ENCODE measurements at regions not wholly inside any gene's neighbourhood (a gene's known extent, or its start where the extent isn't known, plus 50 kb on each side); places are given as distances from the start of the nearest gene placed in this dataset.
"Not testable (repeated sequence)": the region's sequence is repeated elsewhere in the genome, so short reads cannot be mapped to it uniquely, and the experiment has no call there.

DNA sequence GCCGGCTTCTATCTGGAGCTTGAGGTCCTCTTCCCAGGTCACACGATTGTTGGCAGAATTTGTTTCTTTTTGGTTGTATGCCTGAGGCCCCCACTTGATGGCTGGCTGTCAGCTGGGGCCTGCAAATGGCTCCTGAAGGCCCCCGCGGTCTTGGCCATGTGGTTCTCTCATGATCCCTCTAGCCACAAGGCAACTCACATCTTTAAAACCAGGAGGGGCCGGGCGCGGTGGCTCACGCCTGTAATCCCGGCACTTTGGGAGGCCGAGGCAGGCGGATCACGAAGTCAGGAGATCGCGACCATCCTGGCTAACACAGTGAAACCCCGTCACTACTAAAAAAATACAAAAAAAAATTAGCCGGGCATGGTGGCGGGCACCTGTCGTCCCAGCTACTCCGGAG lies 443.6 kb downstream of the DOK5 start:
- not testable (repeated sequence) for H3K4me3 ChIP-seq (ENCODE audit: low read length); H3K9me3 ChIP-seq (ENCODE audit: low read length); H3K36me3 ChIP-seq (ENCODE audit: insufficient read depth, low read length); H3K4me1 ChIP-seq (ENCODE audit: insufficient read depth, low read length); H2AFZ ChIP-seq (ENCODE audit: low read depth, low read length); H3K27me3 ChIP-seq (ENCODE audit: insufficient read depth, low read length)

DNA sequence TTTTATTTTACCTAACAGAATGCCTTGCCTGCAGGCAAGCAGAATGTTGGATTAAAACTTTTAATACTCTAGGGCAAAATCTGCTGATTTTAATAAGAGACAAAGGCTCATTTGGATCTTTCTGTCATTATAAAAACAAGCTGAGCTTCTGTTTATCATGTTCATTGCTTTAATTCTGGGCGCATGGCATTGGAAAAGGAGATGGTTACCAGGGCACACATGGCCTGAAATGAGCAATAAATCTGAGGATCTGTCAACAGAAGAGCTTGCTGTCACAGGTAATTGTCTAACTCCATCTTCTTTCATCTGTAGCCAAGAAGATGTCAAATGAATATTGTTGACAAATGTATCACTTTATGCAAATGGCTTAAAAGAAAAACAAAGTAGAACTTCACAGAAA lies 439.6 kb downstream of the DOK5 start:
- Histone ChIP-seq H2AFZ (ENCODE audit: low read depth, low read length) (no peak overlapping the region), H3K9me3 (ENCODE audit: low read length) (no peaks in the 10 kb centered on the region)

DNA sequence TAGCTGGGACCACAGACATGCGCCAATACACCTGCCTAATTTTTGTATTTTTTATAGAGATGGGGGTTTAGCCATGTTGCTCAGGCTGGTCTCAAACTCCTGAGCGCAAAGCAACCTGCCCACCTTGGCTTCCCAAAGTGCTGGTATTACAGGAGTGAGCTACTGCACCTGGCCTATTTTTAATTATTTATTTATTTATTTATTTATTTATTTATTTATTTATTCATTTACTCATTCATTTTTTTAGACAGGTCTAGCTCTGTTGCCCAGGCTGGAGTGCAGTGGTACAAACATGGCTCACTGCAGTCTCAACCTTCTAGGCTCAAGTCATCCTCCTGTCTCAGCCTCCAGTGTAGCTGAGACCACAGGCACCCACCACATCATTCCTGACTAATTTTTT lies 434.3 kb downstream of the DOK5 start:
- no peak overlapping the region for H2AFZ ChIP-seq (ENCODE audit: low read depth, low read length)
- no peak overlapping the region for H3K4me3 ChIP-seq (ENCODE audit: low read length)
- no peaks in the 10 kb centered on the region for H3K9me3 ChIP-seq (ENCODE audit: low read length)
- H3K36me3 ChIP-seq (ENCODE audit: insufficient read depth, low read length): no peaks in the 10 kb centered on the region
- H3K4me1 ChIP-seq (ENCODE audit: insufficient read depth, low read length): no peaks in the 10 kb centered on the region
- H3K27me3 ChIP-seq (ENCODE audit: insufficient read depth, low read length): no peaks in the 10 kb centered on the region

More for the DNA sequence above, 439.6 kb downstream of the DOK5 start:
- Histone ChIP-seq H3K27me3 (ENCODE audit: insufficient read depth, low read length) (no peaks in the 10 kb centered on the region), H3K4me3 (ENCODE audit: low read length) (no peak overlapping the region), H3K4me1 (ENCODE audit: insufficient read depth, low read length) (no peaks in the 10 kb centered on the region), H3K36me3 (ENCODE audit: insufficient read depth, low read length) (no peaks in the 10 kb centered on the region)

GRCh38 chr20:54906134-54906533 lies 430.7 kb downstream of the DOK5 start:
- not testable (repeated sequence) for H2AFZ ChIP-seq (ENCODE audit: low read depth, low read length); H3K4me3 ChIP-seq (ENCODE audit: low read length); H3K27me3 ChIP-seq (ENCODE audit: insufficient read depth, low read length); H3K9me3 ChIP-seq (ENCODE audit: low read length); H3K4me1 ChIP-seq (ENCODE audit: insufficient read depth, low read length); H3K36me3 ChIP-seq (ENCODE audit: insufficient read depth, low read length)

DNA sequence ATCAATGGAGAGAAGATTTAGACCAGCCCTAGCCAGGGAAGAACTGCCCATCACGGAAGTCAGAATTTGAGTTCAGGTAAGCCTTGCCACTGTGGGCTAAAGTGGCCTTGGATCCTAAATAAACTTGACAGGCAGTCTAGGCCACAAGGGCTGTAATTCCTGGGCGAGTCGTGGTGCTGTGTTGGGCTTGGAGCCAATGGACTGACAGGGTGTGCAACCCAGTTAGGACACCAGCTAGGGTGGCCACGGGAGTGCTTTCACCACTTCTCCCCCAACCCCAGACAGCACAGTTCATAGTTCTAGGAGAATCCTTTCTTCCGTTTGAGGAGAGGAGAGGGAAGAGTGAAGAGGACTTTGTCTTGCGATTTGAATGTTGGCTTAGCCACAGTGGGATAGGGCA lies 422.4 kb downstream of the DOK5 start:
- Histone ChIP-seq H2AFZ (ENCODE audit: low read depth, low read length) (no peak overlapping the region), H3K9me3 (ENCODE audit: low read length) (no peaks in the 10 kb centered on the region), H3K27me3 (ENCODE audit: insufficient read depth, low read length) (no peaks in the 10 kb centered on the region), H3K4me1 (ENCODE audit: insufficient read depth, low read length) (no peaks in the 10 kb centered on the region), H3K36me3 (ENCODE audit: insufficient read depth, low read length) (no peaks in the 10 kb centered on the region), H3K4me3 (ENCODE audit: low read length) (no peak overlapping the region)

DNA sequence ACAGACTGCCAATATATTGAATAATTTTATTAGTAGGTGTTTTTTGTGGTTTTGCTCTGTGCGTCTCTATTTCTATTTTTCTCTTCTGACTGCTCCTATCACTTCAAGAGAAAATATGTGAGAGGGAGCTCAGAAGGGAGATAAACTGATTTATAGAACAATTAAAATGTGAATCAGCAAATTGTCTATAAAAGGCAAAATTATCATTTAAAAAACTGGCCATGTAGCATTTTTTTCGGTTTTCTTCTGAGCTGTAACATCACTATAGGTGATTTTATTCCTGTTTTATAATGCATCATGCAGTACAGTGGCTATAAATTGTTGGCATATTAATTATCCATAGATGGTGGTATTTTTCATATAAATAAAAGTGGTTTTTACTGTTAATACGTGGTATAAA lies 416.5 kb downstream of the DOK5 start:
- Histone ChIP-seq H3K4me1 (ENCODE audit: insufficient read depth, low read length) (no peaks in the 10 kb centered on the region), H3K9me3 (ENCODE audit: low read length) (no peaks in the 10 kb centered on the region), H3K36me3 (ENCODE audit: insufficient read depth, low read length) (no peaks in the 10 kb centered on the region), H3K4me3 (ENCODE audit: low read length) (no peak overlapping the region), H2AFZ (ENCODE audit: low read depth, low read length) (no peak overlapping the region), H3K27me3 (ENCODE audit: insufficient read depth, low read length) (no peaks in the 10 kb centered on the region)

DNA sequence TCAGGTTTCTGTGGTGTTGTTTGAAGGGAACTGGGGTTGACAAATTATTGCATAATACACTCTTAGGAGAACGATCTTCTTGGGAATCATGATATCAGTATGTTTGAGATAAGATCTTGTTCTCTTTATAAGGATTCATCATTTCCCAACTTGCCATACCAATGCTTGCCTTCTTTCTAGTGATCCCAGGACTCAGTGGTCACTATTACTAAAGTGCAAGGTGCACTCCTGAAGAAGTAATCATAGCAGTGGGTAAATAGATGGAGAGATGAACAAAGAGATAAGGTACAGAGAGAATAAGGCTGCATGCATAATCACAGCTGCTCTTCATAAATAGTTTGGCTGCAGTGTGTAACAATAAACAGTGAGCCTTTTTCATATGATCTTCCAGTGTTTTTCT lies 404.0 kb downstream of the DOK5 start:
- H3K4me1 ChIP-seq (ENCODE audit: insufficient read depth, low read length): no peaks in the 10 kb centered on the region
- H3K9me3 ChIP-seq (ENCODE audit: low read length): no peaks in the 10 kb centered on the region
- no peak overlapping the region for H2AFZ ChIP-seq (ENCODE audit: low read depth, low read length)
- no peak overlapping the region for H3K4me3 ChIP-seq (ENCODE audit: low read length)
- no peaks in the 10 kb centered on the region for H3K27me3 ChIP-seq (ENCODE audit: insufficient read depth, low read length)
- H3K36me3 ChIP-seq (ENCODE audit: insufficient read depth, low read length): no peaks in the 10 kb centered on the region

GRCh38 chr20:54875307-54875706 lies 399.9 kb downstream of the DOK5 start:
- Histone ChIP-seq H3K4me1 (ENCODE audit: insufficient read depth, low read length) (no peaks in the 10 kb centered on the region), H3K9me3 (ENCODE audit: low read length) (no peaks in the 10 kb centered on the region), H3K27me3 (ENCODE audit: insufficient read depth, low read length) (no peaks in the 10 kb centered on the region), H3K4me3 (ENCODE audit: low read length) (no peak overlapping the region), H2AFZ (ENCODE audit: low read depth, low read length) (no peak overlapping the region), H3K36me3 (ENCODE audit: insufficient read depth, low read length) (no peaks in the 10 kb centered on the region)

- no peaks in the 10 kb centered on the region for H3K27me3 ChIP-seq (ENCODE audit: insufficient read depth, low read length)
- no peak overlapping the region for H3K4me3 ChIP-seq (ENCODE audit: low read length)
- no peaks in the 10 kb centered on the region for H3K9me3 ChIP-seq (ENCODE audit: low read length)
- H3K4me1 ChIP-seq (ENCODE audit: insufficient read depth, low read length): no peaks in the 10 kb centered on the region
- H2AFZ ChIP-seq (ENCODE audit: low read depth, low read length): no peak overlapping the region
- H3K36me3 ChIP-seq (ENCODE audit: insufficient read depth, low read length): no peaks in the 10 kb centered on the region
Observed at GRCh38 chr20:54874718-54875117, 399.3 kb downstream of the DOK5 start.

DNA sequence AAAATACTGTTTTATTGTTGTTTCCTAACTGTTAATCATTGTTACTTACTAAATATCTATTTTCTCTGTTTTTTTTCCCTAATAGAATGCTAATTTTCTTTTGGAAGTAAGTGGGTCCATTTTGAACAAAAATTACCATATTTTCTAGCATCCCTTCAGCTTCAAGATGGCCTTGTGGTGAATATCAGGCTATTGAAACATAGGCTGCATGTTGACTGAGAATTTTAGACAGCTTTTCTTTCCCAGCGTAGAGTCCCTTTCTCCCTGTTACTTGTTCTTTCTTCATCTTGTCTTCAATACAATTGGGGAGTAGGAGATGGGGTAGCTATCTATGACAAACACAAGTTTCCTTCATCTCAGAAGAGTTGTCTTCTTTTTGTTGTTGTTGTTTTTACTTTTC lies 397.0 kb downstream of the DOK5 start:
- no peak overlapping the region for H3K4me3 ChIP-seq (ENCODE audit: low read length)
- H2AFZ ChIP-seq (ENCODE audit: low read depth, low read length): no peak overlapping the region

GRCh38 chr20:54869765-54870164 lies 394.4 kb downstream of the DOK5 start:
- no peaks in the 10 kb centered on the region for H3K36me3 ChIP-seq (ENCODE audit: insufficient read depth, low read length)
- H3K27me3 ChIP-seq (ENCODE audit: insufficient read depth, low read length): no peaks in the 10 kb centered on the region
- no peak overlapping the region for H2AFZ ChIP-seq (ENCODE audit: low read depth, low read length)
- no peaks in the 10 kb centered on the region for H3K9me3 ChIP-seq (ENCODE audit: low read length)
- H3K4me3 ChIP-seq (ENCODE audit: low read length): no peak overlapping the region
- H3K4me1 ChIP-seq (ENCODE audit: insufficient read depth, low read length): no peaks in the 10 kb centered on the region

More for the DNA sequence above, 397.0 kb downstream of the DOK5 start:
- Histone ChIP-seq H3K9me3 (ENCODE audit: low read length) (no peaks in the 10 kb centered on the region), H3K4me1 (ENCODE audit: insufficient read depth, low read length) (no peaks in the 10 kb centered on the region), H3K36me3 (ENCODE audit: insufficient read depth, low read length) (no peaks in the 10 kb centered on the region), H3K27me3 (ENCODE audit: insufficient read depth, low read length) (no peaks in the 10 kb centered on the region)

- Histone ChIP-seq H2AFZ (ENCODE audit: low read depth, low read length) (no peak overlapping the region), H3K36me3 (ENCODE audit: insufficient read depth, low read length) (no peaks in the 10 kb centered on the region), H3K27me3 (ENCODE audit: insufficient read depth, low read length) (no peaks in the 10 kb centered on the region), H3K9me3 (ENCODE audit: low read length) (no peaks in the 10 kb centered on the region), H3K4me1 (ENCODE audit: insufficient read depth, low read length) (no peaks in the 10 kb centered on the region), H3K4me3 (ENCODE audit: low read length) (no peak overlapping the region)
Observed at GRCh38 chr20:54865273-54865672, 389.9 kb downstream of the DOK5 start.

GRCh38 chr20:54860716-54861115 lies 385.3 kb downstream of the DOK5 start:
- Histone ChIP-seq H3K27me3 (ENCODE audit: insufficient read depth, low read length) (no peaks in the 10 kb centered on the region), H3K4me1 (ENCODE audit: insufficient read depth, low read length) (no peaks in the 10 kb centered on the region), H3K36me3 (ENCODE audit: insufficient read depth, low read length) (no peaks in the 10 kb centered on the region), H3K9me3 (ENCODE audit: low read length) (no peaks in the 10 kb centered on the region), H2AFZ (ENCODE audit: low read depth, low read length) (no peak overlapping the region), H3K4me3 (ENCODE audit: low read length) (no peak overlapping the region)

- H2AFZ ChIP-seq (ENCODE audit: low read depth, low read length): no peak overlapping the region
- H3K4me3 ChIP-seq (ENCODE audit: low read length): no peak overlapping the region
- H3K36me3 ChIP-seq (ENCODE audit: insufficient read depth, low read length): no peaks in the 10 kb centered on the region
- H3K4me1 ChIP-seq (ENCODE audit: insufficient read depth, low read length): no peaks in the 10 kb centered on the region
- no peaks in the 10 kb centered on the region for H3K27me3 ChIP-seq (ENCODE audit: insufficient read depth, low read length)
- no peaks in the 10 kb centered on the region for H3K9me3 ChIP-seq (ENCODE audit: low read length)
Observed at GRCh38 chr20:54856202-54856601, 380.8 kb downstream of the DOK5 start.
